HCT116 (cell line): ENCODE measurements at regions not wholly inside any gene's neighbourhood (a gene's known extent, or its start where the extent isn't known, plus 50 kb on each side); places are given as distances from the start of the nearest gene placed in this dataset.

Experiments used
- ATAC-seq: fragments of 200-7000 bp; cut with Tn5 transposase; 2 replicates; pipeline ENCODE4 v1.9.1; 2020; ENCODE audit warnings: mild to moderate bottlenecking, moderate library complexity
- BruUV-seq: library from RNA; stranded (reverse); fragments of 400-500 nt; replicated peaks from 2 replicates; lab custom pipeline; 2021; lab: Mats Ljungman, UMichigan
- CTCF ChIA-PET: fragments of 300-600 bp; sonication (Branson Sonifier 250); formaldehyde crosslinking; loops from one replicate; lab custom pipeline; 2021; ENCODE audit warnings: antibody characterized with exemption; lab: Charles Lee
- POLR2A ChIA-PET: fragments of 300-600, 350-600 bp; sonication (Branson Sonifier 250); formaldehyde crosslinking; loops from one replicate; lab custom pipeline; 2021; ENCODE audit warnings: antibody characterized with exemption; lab: Charles Lee
- RAD21 ChIA-PET, 2 experiments: fragments of 300-600 bp; sonication (Branson Sonifier 250); formaldehyde crosslinking; loops; one replicate each; lab custom pipeline; 2023; ENCODE audit warnings: low total read pairs in 2 of 2; ENCODE audit not compliant: uncharacterized antibody in 2 of 2, unreplicated experiment in 2 of 2, low non-redundant PET in 1 of 2; lab: Charles Lee
- DNase-seq: peaks from one replicate; pipeline ENCODE4 v3.0.0-alpha.2; 2010; ENCODE audit warnings: low read depth, low spot score
- H2AFZ ChIP-seq: fragments of 200-600 bp; shearing (Covaris generic), sonication (generic); 2 replicates; pipeline ENCODE4 v1.6.1; 2017; ENCODE audit warnings: low read depth, mixed run types, mixed read lengths, antibody characterized with exemption, low read length; ENCODE audit not compliant: poor library complexity, severe bottlenecking
- H3K27ac ChIP-seq: 2 replicates; pipeline ENCODE4 v1.5.1; 2012; ENCODE audit warnings: low read depth, low read length
- H3K27me3 ChIP-seq: fragments of 200-600 bp; sonication (generic); 2 replicates; pipeline ENCODE4 v1.6.1; 2016; ENCODE audit warnings: mixed run types, low read length, mixed read lengths; ENCODE audit not compliant: insufficient read depth
- H3K36me3 ChIP-seq, 2 experiments: fragments of 200-500 bp in 1 of 2; fragments of 200-600 bp in 1 of 2; sonication (Bioruptor generic) in 1 of 2; sonication (generic) in 1 of 2; 2 replicates each; pipeline versions ENCODE4 v1.5.1 to v1.6.1; 2014 to 2016; ENCODE audit warnings: low read length in 2 of 2, inconsistent platforms in 1 of 2, mixed read lengths in 1 of 2, mixed run types in 1 of 2; ENCODE audit not compliant: insufficient read depth in 2 of 2, control insufficient read depth in 1 of 2
- H3K4me1 ChIP-seq, 2 experiments: fragments of 200-600 bp in 1 of 2; sonication (generic) in 1 of 2; 2 replicates each; pipeline versions ENCODE4 v1.5.1 to v1.6.1; 2012 to 2017; ENCODE audit warnings: low read length in 2 of 2, inconsistent platforms in 1 of 2, mild to moderate bottlenecking in 1 of 2, mixed read lengths in 1 of 2, mixed run types in 1 of 2, moderate library complexity in 1 of 2; ENCODE audit not compliant: insufficient read depth in 2 of 2, control insufficient read depth in 1 of 2
- H3K4me2 ChIP-seq: fragments of 200-600 bp; sonication (generic); 2 replicates; pipeline ENCODE4 v1.6.1; 2017; ENCODE audit warnings: mixed run types, low read length, mixed read lengths
- H3K4me3 ChIP-seq, 2 experiments: fragments of 200-600 bp in 1 of 2; sonication (generic) in 1 of 2; replicated peaks in 1 of 2; 2 replicates each; pipeline ENCODE4 v1.5.1; 2011 to 2016; ENCODE audit warnings: low read length in 2 of 2, control low read depth in 1 of 2, low read depth in 1 of 2, mild to moderate bottlenecking in 1 of 2, mixed read lengths in 1 of 2, mixed run types in 1 of 2
- H3K79me2 ChIP-seq: fragments of 200-600 bp; sonication (generic); 2 replicates; pipeline ENCODE4 v1.6.1; 2017; ENCODE audit warnings: mild to moderate bottlenecking, mixed run types, low read length, moderate library complexity, mixed read lengths; ENCODE audit not compliant: insufficient read depth
- H3K9ac ChIP-seq: fragments of 200-600 bp; sonication (generic); 2 replicates; pipeline ENCODE4 v1.6.1; 2016; ENCODE audit warnings: low read length, mixed read lengths
- H3K9me2 ChIP-seq: fragments of 200-600 bp; sonication (generic), shearing (Covaris generic); 2 replicates; pipeline ENCODE4 v1.6.1; 2017; ENCODE audit warnings: mixed run types, mild to moderate bottlenecking, moderate library complexity; ENCODE audit not compliant: insufficient read depth
- H3K9me3 ChIP-seq, 2 experiments: fragments of 200-500 bp in 1 of 2; fragments of 200-600 bp in 1 of 2; sonication (Bioruptor generic) in 1 of 2; sonication (generic) in 1 of 2; 2 replicates each; pipeline ENCODE4 v1.6.1; 2014 to 2017; ENCODE audit warnings: low read length in 2 of 2, mixed read lengths in 2 of 2, inconsistent platforms in 1 of 2, low read depth in 1 of 2, mild to moderate bottlenecking in 1 of 2, mixed run types in 1 of 2, moderate library complexity in 1 of 2; ENCODE audit not compliant: control insufficient read depth in 1 of 2, insufficient read depth in 1 of 2
- H4K20me1 ChIP-seq: fragments of 200-600 bp; sonication (generic), shearing (Covaris generic); 2 replicates; pipeline ENCODE4 v1.6.1; 2017; ENCODE audit warnings: mixed run types, mild to moderate bottlenecking, moderate library complexity; ENCODE audit not compliant: insufficient read depth
- CBX3 ChIP-seq: IDR thresholded peaks from 2 replicates; pipeline ENCODE4 v1.6.1; 2012; ENCODE audit warnings: low read depth
- CEBPB ChIP-seq: IDR thresholded peaks from 2 replicates; pipeline ENCODE4 v1.6.1; 2012; ENCODE audit warnings: low read depth
- EGR1 ChIP-seq: IDR thresholded peaks from 2 replicates; pipeline ENCODE4 v1.6.1; 2012; ENCODE audit warnings: low read depth
- ELF1 ChIP-seq: IDR thresholded peaks from 2 replicates; pipeline ENCODE4 v1.6.1; 2012; ENCODE audit warnings: low read depth, borderline replicate concordance
- EZH2phosphoT487 ChIP-seq: fragments of 200-600 bp; IDR thresholded peaks from 2 replicates; pipeline ENCODE4 v1.6.1; 2018; ENCODE audit warnings: antibody characterized with exemption, borderline replicate concordance
- FOSL1 ChIP-seq: IDR thresholded peaks from 2 replicates; pipeline ENCODE4 v1.6.1; 2012; ENCODE audit warnings: low read depth
- JUND ChIP-seq: IDR thresholded peaks from 2 replicates; pipeline ENCODE4 v1.6.1; 2012
- POLR2A ChIP-seq: IDR thresholded peaks from 2 replicates; pipeline ENCODE4 v1.7.0; 2011; ENCODE audit warnings: borderline replicate concordance; ENCODE audit not compliant: insufficient read depth, insufficient read length; ENCODE audit errors: extremely low read depth
- RAD21 ChIP-seq: IDR thresholded peaks from 2 replicates; pipeline ENCODE4 v1.6.1; 2012; ENCODE audit warnings: low read depth, mild to moderate bottlenecking
- SIN3A ChIP-seq: IDR thresholded peaks from 2 replicates; pipeline ENCODE4 v1.6.1; 2012; ENCODE audit warnings: low read depth
- SRF ChIP-seq: IDR thresholded peaks from 2 replicates; pipeline ENCODE4 v1.6.1; 2012; ENCODE audit warnings: low read depth
- TCF7L2 ChIP-seq: IDR thresholded peaks from 2 replicates; pipeline ENCODE4 v1.7.0; 2011; ENCODE audit warnings: borderline replicate concordance, inconsistent platforms; ENCODE audit not compliant: insufficient read depth, insufficient read length; ENCODE audit errors: extremely low read depth
- YY1 ChIP-seq: IDR thresholded peaks from 2 replicates; pipeline ENCODE4 v1.6.1; 2011; ENCODE audit warnings: low read length, low read depth, moderate library complexity, mild to moderate bottlenecking; ENCODE audit not compliant: insufficient replicate concordance; ENCODE audit errors: extremely low read depth
- ZFX ChIP-seq: fragments of 450-650 bp; IDR thresholded peaks from 2 replicates; pipeline ENCODE4 v1.6.1; 2017
- intact Hi-C: fragments of 100-400 bp; cut with micrococcal nuclease; formaldehyde crosslinking; loops from 2 replicates; pipeline ENCODE4 v1.10.0; 2022
- TF ChIP-seq, protein P1 (sequence below): IDR thresholded peaks from 2 replicates; pipeline ENCODE4 v1.6.1; 2012
- TF ChIP-seq, protein P2 (sequence below): IDR thresholded peaks from 2 replicates; pipeline ENCODE4 v1.6.1; 2011; ENCODE audit warnings: mild to moderate bottlenecking, low read length, moderate library complexity; ENCODE audit not compliant: insufficient replicate concordance; ENCODE audit errors: extremely low read depth
- TF ChIP-seq, protein P3 (sequence below): IDR thresholded peaks from 2 replicates; pipeline ENCODE4 v1.6.1; 2012

DNA sequence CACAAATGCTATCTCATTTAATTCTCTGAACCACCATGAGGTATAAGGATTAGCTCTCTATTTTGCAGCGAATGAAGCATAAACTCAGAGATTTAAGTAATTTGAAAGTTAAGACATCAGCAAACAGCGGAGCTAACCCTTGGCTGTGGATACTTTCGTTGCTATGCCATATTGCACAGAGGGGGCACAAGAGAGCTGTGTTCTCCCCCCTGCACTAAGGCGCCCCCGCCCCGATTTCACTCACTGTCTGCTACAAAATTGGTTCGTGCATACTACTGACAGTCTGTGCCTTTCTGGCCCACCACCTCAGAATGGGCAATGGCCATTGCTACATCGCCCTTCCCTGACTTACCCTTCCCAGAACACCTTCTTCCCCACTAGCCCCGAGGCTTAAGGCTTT lies 105.7 kb upstream of the OBI1 start:
- ATAC-seq: no peak

DNA sequence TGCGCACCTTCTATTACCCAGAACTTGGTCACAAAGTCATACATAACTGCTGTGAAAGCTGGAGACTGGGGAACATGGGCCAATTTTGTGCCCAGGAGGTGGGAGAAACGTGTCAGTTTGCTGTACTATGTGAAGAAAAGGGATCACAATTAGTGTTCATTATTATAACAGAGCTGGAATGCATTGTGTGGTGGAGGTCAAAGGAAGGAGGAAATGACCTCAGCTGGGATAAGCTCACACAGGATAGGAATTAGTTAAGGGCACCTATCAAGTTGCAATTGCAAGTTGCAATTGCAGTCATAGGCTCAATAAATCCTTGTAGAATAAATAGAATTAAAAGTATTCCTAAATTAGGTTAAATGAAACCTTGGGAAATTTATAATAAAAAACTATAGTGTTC lies 103.9 kb upstream of the OBI1 start:
- H3K4me2 ChIP-seq: no peak overlapping the region
- no peaks in the 10 kb centered on the region for H3K9me3 ChIP-seq
- no peaks in the 10 kb centered on the region for H3K9me2 ChIP-seq
- ATAC-seq: no peak
- no peak overlapping the region for H3K9ac ChIP-seq
- H2AFZ ChIP-seq: no peak overlapping the region
- intact Hi-C loops: no loop called here
- no peak overlapping the region for H3K27ac ChIP-seq
- H3K36me3 ChIP-seq: no peaks in the 10 kb centered on the region
- H3K4me1 ChIP-seq: no peaks in the 10 kb centered on the region
- no peaks in the 10 kb centered on the region for H3K79me2 ChIP-seq
- H3K27me3 ChIP-seq: peaks cover 21% of the 10 kb centered on the region
- DNase-seq: no peak
- H4K20me1 ChIP-seq: no peaks in the 10 kb centered on the region
- POLR2A ChIA-PET: no interaction called here
- RAD21 ChIA-PET: no interaction called here
- no peak overlapping the region for H3K4me3 ChIP-seq
- BruUV-seq: no TSS peak
- CTCF ChIA-PET: no interaction called here
- no peak for TF ChIP-seq EZH2phosphoT487
- TF ChIP-seq, protein P1, sequence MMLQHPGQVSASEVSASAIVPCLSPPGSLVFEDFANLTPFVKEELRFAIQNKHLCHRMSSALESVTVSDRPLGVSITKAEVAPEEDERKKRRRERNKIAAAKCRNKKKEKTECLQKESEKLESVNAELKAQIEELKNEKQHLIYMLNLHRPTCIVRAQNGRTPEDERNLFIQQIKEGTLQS: no peak
- TF ChIP-seq FOSL1: no peak
- TF ChIP-seq TCF7L2: no peak
- TF ChIP-seq RAD21: no peak
- no peak for TF ChIP-seq YY1
- TF ChIP-seq SRF: no peak
- TF ChIP-seq SIN3A: no peak
- TF ChIP-seq, protein P2, sequence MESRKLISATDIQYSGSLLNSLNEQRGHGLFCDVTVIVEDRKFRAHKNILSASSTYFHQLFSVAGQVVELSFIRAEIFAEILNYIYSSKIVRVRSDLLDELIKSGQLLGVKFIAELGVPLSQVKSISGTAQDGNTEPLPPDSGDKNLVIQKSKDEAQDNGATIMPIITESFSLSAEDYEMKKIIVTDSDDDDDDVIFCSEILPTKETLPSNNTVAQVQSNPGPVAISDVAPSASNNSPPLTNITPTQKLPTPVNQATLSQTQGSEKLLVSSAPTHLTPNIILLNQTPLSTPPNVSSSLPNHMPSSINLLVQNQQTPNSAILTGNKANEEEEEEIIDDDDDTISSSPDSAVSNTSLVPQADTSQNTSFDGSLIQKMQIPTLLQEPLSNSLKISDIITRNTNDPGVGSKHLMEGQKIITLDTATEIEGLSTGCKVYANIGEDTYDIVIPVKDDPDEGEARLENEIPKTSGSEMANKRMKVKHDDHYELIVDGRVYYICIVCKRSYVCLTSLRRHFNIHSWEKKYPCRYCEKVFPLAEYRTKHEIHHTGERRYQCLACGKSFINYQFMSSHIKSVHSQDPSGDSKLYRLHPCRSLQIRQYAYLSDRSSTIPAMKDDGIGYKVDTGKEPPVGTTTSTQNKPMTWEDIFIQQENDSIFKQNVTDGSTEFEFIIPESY: no peak
- TF ChIP-seq POLR2A: no peak
- TF ChIP-seq ELF1: no peak
- no peak for TF ChIP-seq JUND
- TF ChIP-seq, protein P3, sequence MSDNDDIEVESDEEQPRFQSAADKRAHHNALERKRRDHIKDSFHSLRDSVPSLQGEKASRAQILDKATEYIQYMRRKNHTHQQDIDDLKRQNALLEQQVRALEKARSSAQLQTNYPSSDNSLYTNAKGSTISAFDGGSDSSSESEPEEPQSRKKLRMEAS: no peak
- TF ChIP-seq CBX3: no peak
- TF ChIP-seq EGR1: no peak

More for the DNA sequence above, 105.7 kb upstream of the OBI1 start:
- Histone ChIP-seq H3K9me2 (no peaks in the 10 kb centered on the region), H3K36me3 (no peaks in the 10 kb centered on the region), H3K9me3 (no peaks in the 10 kb centered on the region), H3K79me2 (no peaks in the 10 kb centered on the region), H3K4me3 (no peak overlapping the region), H3K4me2 (no peak overlapping the region), H3K27me3 (peaks cover 33% of the 10 kb centered on the region), H3K9ac (no peak overlapping the region), H2AFZ (no peak overlapping the region), H3K27ac (no peak overlapping the region), H3K4me1 (no peaks in the 10 kb centered on the region), H4K20me1 (no peaks in the 10 kb centered on the region)
- ChIA-PET CTCF (no interaction called here), POLR2A (no interaction called here), RAD21 (no interaction called here)
- BruUV-seq: no TSS peak
- intact Hi-C loops: no loop called here
- TF ChIP-seq EGR1 (no peak), SRF (no peak), CBX3 (no peak), CEBPB (no peak), JUND (no peak), FOSL1 (no peak), TCF7L2 (no peak), ZFX (no peak), RAD21 (no peak), SIN3A (no peak), ELF1 (no peak), POLR2A (no peak)
- TF ChIP-seq, protein P1: no peak
- TF ChIP-seq, protein P3: no peak
- no peak for DNase-seq
